Ovary (tissue), 3 donors: ENCODE measurements at regions not wholly inside any gene's neighbourhood (a gene's known extent, or its start where the extent isn't known, plus 50 kb on each side); places are given as distances from the start of the nearest gene placed in this dataset.

Experiments
- CTCF ChIP-seq, 3 donors: fragments of 450-650 bp in 2 of 3; fragments of 200-600 bp in 1 of 3; IDR thresholded peaks; one replicate each; pipeline versions ENCODE4 v1.5.1 to v1.8.0; 2016 to 2022; ENCODE audit warnings: antibody characterized with exemption in 3 of 3, mild to moderate bottlenecking in 1 of 3
- POLR2A ChIP-seq: fragments of 450-650 bp; IDR thresholded peaks from one replicate; pipeline ENCODE4 v1.6.1; 2017; ENCODE audit warnings: antibody characterized with exemption, mild to moderate bottlenecking, moderate library complexity
- donor health status: DM: no; HTN: no; CAD: no.

GRCh38 chr12:77323788-77324415, 258.5 kb upstream of the E2F7 start:
- TF ChIP-seq CTCF (IDR thresholded peaks at IDR 0.05) (no peak), POLR2A (no peak)
